GM12864 (cell line): ENCODE measurements at regions not wholly inside any gene's neighbourhood (a gene's known extent, or its start where the extent isn't known, plus 50 kb on each side); places are given as distances from the start of the nearest gene placed in this dataset.

Source experiments
- DNase-seq: peaks from one replicate; pipeline ENCODE4 v3.0.0-alpha.2; 2011; ENCODE audit warnings: low read depth
- H3K4me3 ChIP-seq: 2 replicates; pipeline ENCODE4 v1.5.1; 2011; ENCODE audit warnings: mild to moderate bottlenecking, low read depth, low read length, control low read depth
- CTCF ChIP-seq: IDR thresholded peaks from 2 replicates; pipeline ENCODE4 v1.5.1; 2011; ENCODE audit warnings: low read depth, mild to moderate bottlenecking, moderate library complexity, low read length, control low read depth, inconsistent platforms; ENCODE audit errors: missing control alignments

GRCh38 chr2:189285349-189285748, 105.8 kb upstream of the COL5A2 start:
- TF ChIP-seq CTCF, result no peak
- no peak overlapping the region for H3K4me3 ChIP-seq

GRCh38 chr2:189285962-189286645, 106.5 kb upstream of the COL5A2 start:
- no peak overlapping the region for H3K4me3 ChIP-seq
- no peak for TF ChIP-seq CTCF
- no peak for DNase-seq

More at GRCh38 chr2:189285349-189285748, 105.8 kb upstream of the COL5A2 start:
- no peak for DNase-seq

- no peak for DNase-seq
- H3K4me3 ChIP-seq, result no peak overlapping the region
- no peak for TF ChIP-seq CTCF
Measured at GRCh38 chr2:189287363-189287762, 107.8 kb upstream of the COL5A2 start.

DNA sequence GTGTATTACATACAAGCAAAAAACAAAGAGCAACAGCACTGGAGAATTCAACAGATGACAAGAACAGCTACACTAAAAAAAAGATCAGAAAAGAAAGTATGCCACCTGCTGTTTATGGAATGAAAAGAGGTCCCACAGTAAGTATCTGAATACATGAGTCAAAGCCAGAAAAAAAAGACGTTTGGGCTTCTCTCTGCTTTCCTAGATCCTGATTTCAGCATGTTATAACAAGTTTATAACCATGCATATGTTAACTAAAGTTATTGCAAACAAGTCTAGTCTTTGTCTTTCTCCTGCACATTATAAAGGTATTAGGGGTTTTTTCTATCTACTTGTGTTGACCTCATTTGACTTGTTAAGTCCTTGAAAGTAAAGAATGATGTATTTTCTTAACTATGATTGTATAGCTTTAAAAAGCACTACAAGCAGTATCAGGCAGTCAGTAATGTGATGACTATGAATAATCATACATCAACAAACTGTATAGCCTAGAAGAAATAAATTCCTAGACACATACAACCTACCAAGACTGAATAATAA, 108.5 kb upstream of the COL5A2 start:
- peak; percentile 25 for TF ChIP-seq CTCF
- no peak overlapping the region for H3K4me3 ChIP-seq
- DNase-seq, result no peak

DNA sequence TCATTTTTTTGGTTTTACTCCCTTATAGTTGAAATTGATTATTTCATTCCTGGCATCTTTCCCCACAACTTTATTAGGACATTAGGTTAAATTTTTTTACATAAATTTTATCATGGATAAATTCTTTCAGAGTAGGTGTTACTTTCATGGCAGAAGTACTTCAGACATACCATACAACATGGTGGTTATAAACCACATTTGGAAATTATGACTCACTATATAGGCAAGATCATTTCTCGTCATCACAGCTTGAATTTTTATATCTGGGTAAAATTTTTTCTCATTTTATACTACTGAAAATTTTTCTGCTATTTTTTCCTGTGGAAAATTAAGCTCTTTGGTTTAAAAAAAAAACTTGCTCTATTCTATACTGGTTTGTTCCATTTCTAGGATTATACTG, 111.9 kb upstream of the COL5A2 start:
- H3K4me3 ChIP-seq, result no peak overlapping the region
- DNase-seq, result no peak
- TF ChIP-seq CTCF, result no peak

DNA sequence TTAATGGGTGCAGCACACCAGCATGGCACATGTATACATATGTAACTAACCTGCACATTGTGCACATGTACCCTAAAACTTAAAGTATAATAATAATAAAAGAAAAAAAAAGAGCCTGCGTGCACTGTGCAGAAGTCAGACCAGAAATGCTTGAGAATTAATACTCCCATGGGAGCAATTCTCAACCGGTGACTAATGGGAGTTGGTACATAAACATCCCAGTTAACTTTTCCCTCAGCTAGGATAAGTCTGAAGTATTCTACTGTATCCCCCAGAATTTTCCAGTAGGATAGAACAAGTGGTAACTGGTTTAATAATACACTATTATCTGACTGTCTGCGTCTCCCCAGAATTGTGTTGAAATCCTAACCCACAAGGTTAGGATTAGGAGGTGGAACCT, 113.6 kb upstream of the COL5A2 start:
- no peak for DNase-seq
- no peak overlapping the region for H3K4me3 ChIP-seq
- TF ChIP-seq CTCF, result no peak

DNA sequence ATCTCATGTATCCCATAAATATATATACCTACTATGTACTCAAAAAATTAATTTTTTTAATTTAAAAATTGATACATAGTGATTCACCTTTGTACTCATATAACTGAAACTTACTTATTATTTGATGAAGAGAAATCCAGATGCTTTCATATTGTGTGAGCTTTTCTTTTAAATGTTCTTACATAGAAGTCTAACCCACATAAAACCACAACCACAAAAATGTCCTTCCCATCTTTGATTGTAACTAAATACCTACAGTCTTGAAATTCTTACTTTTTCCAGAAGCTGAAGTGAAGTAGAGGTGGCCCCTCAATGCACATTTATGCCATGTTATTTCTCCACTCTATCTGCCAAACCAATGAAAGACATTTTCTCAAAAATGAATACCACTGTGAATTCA, 117.9 kb upstream of the COL5A2 start:
- H3K4me3 ChIP-seq, result no peak overlapping the region
- DNase-seq, result no peak
- TF ChIP-seq CTCF, result no peak
